Liver (tissue), 3 donors: ENCODE measurements at regions not wholly inside any gene's neighbourhood (a gene's known extent, or its start where the extent isn't known, plus 50 kb on each side); places are given as distances from the start of the nearest gene placed in this dataset.

ENCODE experiments used
- JUND ChIP-seq, 2 donors: IDR thresholded peaks; 2 replicates each; pipeline ENCODE4 v1.6.1; 2016; ENCODE audit warnings: antibody characterized with exemption in 2 of 2
- NR2F2 ChIP-seq: IDR thresholded peaks from 2 replicates; pipeline ENCODE4 v1.6.1; 2016; ENCODE audit warnings: antibody characterized with exemption
- RAD21 ChIP-seq, 2 donors: IDR thresholded peaks; 2 replicates each; pipeline ENCODE4 v1.6.1; 2016; ENCODE audit warnings: antibody characterized with exemption in 2 of 2, mild to moderate bottlenecking in 2 of 2
- TAF1 ChIP-seq: conservative IDR thresholded peaks from 2 replicates; pipeline ENCODE4 v1.6.1; 2016; ENCODE audit warnings: antibody characterized with exemption, mild to moderate bottlenecking
- TF ChIP-seq, protein P1 (sequence below): IDR thresholded peaks from 2 replicates; pipeline ENCODE4 v1.6.1; 2016; ENCODE audit warnings: antibody characterized with exemption, mild to moderate bottlenecking
- TF ChIP-seq, protein P2 (sequence below): fragments of 150-350 bp; IDR thresholded peaks from 2 replicates; pipeline ENCODE4 v1.5.1; 2017; ENCODE audit warnings: improper control_type of control experiment, low read depth, low read length; ENCODE audit not compliant: missing input control
- donor health status: healthy.
- donor health status: healthy.

DNA sequence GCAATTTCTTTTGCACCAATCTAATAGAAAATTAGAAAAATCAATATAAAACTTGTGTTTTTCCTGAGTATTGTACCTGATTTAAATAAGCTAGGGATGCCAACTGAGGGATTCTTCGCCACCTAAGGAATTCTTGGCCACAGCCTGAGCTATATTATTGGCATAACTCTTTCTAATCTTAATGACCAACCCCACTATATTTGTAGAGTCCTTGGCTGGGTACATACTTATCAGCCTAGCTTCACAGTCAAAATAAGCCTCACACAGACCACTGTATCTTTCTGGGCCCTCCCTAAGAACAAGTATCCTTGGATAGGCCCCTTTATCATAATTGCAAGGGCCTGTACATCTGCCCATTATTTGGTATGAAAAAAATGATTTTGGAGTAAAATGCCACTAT, 247.1 kb downstream of the DUSP6 start:
- TF ChIP-seq, protein P1, sequence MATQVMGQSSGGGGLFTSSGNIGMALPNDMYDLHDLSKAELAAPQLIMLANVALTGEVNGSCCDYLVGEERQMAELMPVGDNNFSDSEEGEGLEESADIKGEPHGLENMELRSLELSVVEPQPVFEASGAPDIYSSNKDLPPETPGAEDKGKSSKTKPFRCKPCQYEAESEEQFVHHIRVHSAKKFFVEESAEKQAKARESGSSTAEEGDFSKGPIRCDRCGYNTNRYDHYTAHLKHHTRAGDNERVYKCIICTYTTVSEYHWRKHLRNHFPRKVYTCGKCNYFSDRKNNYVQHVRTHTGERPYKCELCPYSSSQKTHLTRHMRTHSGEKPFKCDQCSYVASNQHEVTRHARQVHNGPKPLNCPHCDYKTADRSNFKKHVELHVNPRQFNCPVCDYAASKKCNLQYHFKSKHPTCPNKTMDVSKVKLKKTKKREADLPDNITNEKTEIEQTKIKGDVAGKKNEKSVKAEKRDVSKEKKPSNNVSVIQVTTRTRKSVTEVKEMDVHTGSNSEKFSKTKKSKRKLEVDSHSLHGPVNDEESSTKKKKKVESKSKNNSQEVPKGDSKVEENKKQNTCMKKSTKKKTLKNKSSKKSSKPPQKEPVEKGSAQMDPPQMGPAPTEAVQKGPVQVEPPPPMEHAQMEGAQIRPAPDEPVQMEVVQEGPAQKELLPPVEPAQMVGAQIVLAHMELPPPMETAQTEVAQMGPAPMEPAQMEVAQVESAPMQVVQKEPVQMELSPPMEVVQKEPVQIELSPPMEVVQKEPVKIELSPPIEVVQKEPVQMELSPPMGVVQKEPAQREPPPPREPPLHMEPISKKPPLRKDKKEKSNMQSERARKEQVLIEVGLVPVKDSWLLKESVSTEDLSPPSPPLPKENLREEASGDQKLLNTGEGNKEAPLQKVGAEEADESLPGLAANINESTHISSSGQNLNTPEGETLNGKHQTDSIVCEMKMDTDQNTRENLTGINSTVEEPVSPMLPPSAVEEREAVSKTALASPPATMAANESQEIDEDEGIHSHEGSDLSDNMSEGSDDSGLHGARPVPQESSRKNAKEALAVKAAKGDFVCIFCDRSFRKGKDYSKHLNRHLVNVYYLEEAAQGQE = no peak
- TF ChIP-seq, protein P2, sequence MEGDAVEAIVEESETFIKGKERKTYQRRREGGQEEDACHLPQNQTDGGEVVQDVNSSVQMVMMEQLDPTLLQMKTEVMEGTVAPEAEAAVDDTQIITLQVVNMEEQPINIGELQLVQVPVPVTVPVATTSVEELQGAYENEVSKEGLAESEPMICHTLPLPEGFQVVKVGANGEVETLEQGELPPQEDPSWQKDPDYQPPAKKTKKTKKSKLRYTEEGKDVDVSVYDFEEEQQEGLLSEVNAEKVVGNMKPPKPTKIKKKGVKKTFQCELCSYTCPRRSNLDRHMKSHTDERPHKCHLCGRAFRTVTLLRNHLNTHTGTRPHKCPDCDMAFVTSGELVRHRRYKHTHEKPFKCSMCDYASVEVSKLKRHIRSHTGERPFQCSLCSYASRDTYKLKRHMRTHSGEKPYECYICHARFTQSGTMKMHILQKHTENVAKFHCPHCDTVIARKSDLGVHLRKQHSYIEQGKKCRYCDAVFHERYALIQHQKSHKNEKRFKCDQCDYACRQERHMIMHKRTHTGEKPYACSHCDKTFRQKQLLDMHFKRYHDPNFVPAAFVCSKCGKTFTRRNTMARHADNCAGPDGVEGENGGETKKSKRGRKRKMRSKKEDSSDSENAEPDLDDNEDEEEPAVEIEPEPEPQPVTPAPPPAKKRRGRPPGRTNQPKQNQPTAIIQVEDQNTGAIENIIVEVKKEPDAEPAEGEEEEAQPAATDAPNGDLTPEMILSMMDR = no peak
- TF ChIP-seq JUND (IDR thresholded peaks at IDR 0.05) = no peak
- TF ChIP-seq NR2F2 = no peak
- no peak for TF ChIP-seq RAD21 (IDR thresholded peaks at IDR 0.05)
- no peak for TF ChIP-seq TAF1
